Peyer's patch (tissue), 4 donors: ENCODE measurements at regions not wholly inside any gene's neighbourhood (a gene's known extent, or its start where the extent isn't known, plus 50 kb on each side); places are given as distances from the start of the nearest gene placed in this dataset.

Experiments
- CTCF ChIP-seq, 6 experiments: fragments of 450-650 bp in 4 of 6; fragments of 200-600 bp in 2 of 6; sonication (generic) in 1 of 6; IDR thresholded peaks; one replicate each; pipeline ENCODE4 v1.5.1; 2017 to 2019; ENCODE audit warnings: antibody characterized with exemption in 6 of 6, mild to moderate bottlenecking in 3 of 6, moderate library complexity in 1 of 6
- POLR2A ChIP-seq, 2 donors: fragments of 450-650 bp; IDR thresholded peaks; one replicate each; pipeline ENCODE4 v1.5.1; 2017; ENCODE audit warnings: antibody characterized with exemption in 2 of 2, mild to moderate bottlenecking in 2 of 2, moderate library complexity in 2 of 2

DNA sequence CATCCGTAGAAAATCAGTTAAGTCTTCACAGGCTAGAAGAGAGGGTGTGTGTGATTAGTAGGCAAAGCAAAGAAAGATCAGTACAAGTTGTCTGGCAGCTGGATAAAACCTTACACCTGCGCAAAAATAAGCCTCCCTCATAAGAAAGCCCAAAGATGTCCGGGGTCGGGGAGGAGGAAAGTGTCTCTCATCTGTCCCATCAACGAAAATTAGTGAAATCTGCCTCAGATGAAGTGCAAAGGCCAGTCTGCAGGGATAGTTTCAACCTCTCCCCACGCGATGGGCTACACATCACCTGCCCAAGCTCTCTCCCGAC is 333.9 kb downstream of the SRGAP2C start:
- TF ChIP-seq POLR2A (IDR thresholded peaks at IDR 0.05) (no peak), CTCF (IDR thresholded peaks at IDR 0.05) (no peak)
